CD14-positive monocyte (primary cell): ENCODE measurements at regions not wholly inside any gene's neighbourhood (a gene's known extent, or its start where the extent isn't known, plus 50 kb on each side); places are given as distances from the start of the nearest gene placed in this dataset.
A peak's percentile ranks its signal among the peaks of the same experiment; 100 is the strongest.

ENCODE experiments used
- DNase-seq, 3 donors: peaks; one replicate each; pipeline ENCODE4 v3.0.0-alpha.2; 2011 to 2022
- H2AFZ ChIP-seq: 2 replicates; pipeline ENCODE4 v1.6.0; 2012; ENCODE audit warnings: mild to moderate bottlenecking, low read depth, low read length, inconsistent platforms; ENCODE audit not compliant: insufficient read depth, poor library complexity, severe bottlenecking
- H3K27ac ChIP-seq, 2 donors: 1 replicate in 1 of 2; 2 replicates in 1 of 2; pipeline ENCODE4 v1.5.1; 2012 to 2013; ENCODE audit warnings: low read length in 2 of 2, control low read depth in 1 of 2, inconsistent platforms in 1 of 2, low read depth in 1 of 2, mild to moderate bottlenecking in 1 of 2
- H3K27me3 ChIP-seq, 2 donors: one replicate each; pipeline versions ENCODE4 v1.6.0 to v1.6.1; 2011 to 2013; ENCODE audit warnings: low read length in 2 of 2; ENCODE audit not compliant: control insufficient read depth in 2 of 2, insufficient read depth in 2 of 2
- H3K36me3 ChIP-seq, 2 donors: replicated peaks in 1 of 2; 1 replicate in 1 of 2; 2 replicates in 1 of 2; pipeline versions ENCODE4 v1.5.1 to v1.6.1; 2012 to 2013; ENCODE audit warnings: low read length in 2 of 2, control low read depth in 1 of 2, inconsistent platforms in 1 of 2, mild to moderate bottlenecking in 1 of 2; ENCODE audit not compliant: insufficient read depth in 2 of 2, control insufficient read depth in 1 of 2
- H3K4me1 ChIP-seq, 2 donors: 1 replicate in 1 of 2; 2 replicates in 1 of 2; pipeline versions ENCODE4 v1.5.1 to v1.6.1; 2012 to 2013; ENCODE audit warnings: low read length in 2 of 2, control low read depth in 1 of 2, inconsistent platforms in 1 of 2, mild to moderate bottlenecking in 1 of 2, moderate library complexity in 1 of 2; ENCODE audit not compliant: insufficient read depth in 2 of 2, control insufficient read depth in 1 of 2
- H3K4me2 ChIP-seq: replicated peaks from 2 replicates; pipeline ENCODE3; 2012; ENCODE audit warnings: low read length, moderate library complexity, mild to moderate bottlenecking; ENCODE audit not compliant: poor library complexity, severe bottlenecking; ENCODE audit errors: extremely low read depth
- H3K4me3 ChIP-seq, 3 experiments: fragments of 200-600 bp in 1 of 3; sonication (generic) in 1 of 3; replicated peaks in 1 of 3; 1 replicate in 2 of 3; 2 replicates in 1 of 3; pipeline ENCODE4 v1.5.1; 2011 to 2013; ENCODE audit warnings: low read length in 3 of 3, mild to moderate bottlenecking in 3 of 3, control low read depth in 2 of 3, low read depth in 2 of 3, inconsistent platforms in 1 of 3, moderate library complexity in 1 of 3
- H3K79me2 ChIP-seq: 2 replicates; pipeline ENCODE4 v1.6.0; 2012; ENCODE audit warnings: mild to moderate bottlenecking, control low read depth, inconsistent platforms, low read length, moderate library complexity; ENCODE audit not compliant: insufficient read depth
- H3K9ac ChIP-seq: 2 replicates; pipeline ENCODE4 v1.6.0; 2017; ENCODE audit warnings: low read length, mild to moderate bottlenecking; ENCODE audit not compliant: insufficient read depth, poor library complexity, severe bottlenecking
- H3K9me3 ChIP-seq, 2 donors: replicated peaks in 1 of 2; 1 replicate in 1 of 2; 2 replicates in 1 of 2; pipeline versions ENCODE4 v1.5.1 to v1.6.1; 2012 to 2013; ENCODE audit warnings: low read length in 2 of 2, control low read depth in 1 of 2; ENCODE audit not compliant: control insufficient read depth in 1 of 2, insufficient read depth in 1 of 2
- H4K20me1 ChIP-seq: 2 replicates; pipeline ENCODE4 v1.6.0; 2012; ENCODE audit warnings: mild to moderate bottlenecking, low read length, control low read depth, moderate library complexity; ENCODE audit not compliant: insufficient read depth
- H3K27ac Mint-ChIP-seq, 7 donors: one replicate each; pipeline ENCODE4 v1.8.0; 2020; ENCODE audit warnings: mild to moderate bottlenecking in 7 of 7, mixed read lengths in 7 of 7, moderate library complexity in 6 of 7, inconsistent platforms in 2 of 7
- H3K27me3 Mint-ChIP-seq, 3 donors: one replicate each; pipeline ENCODE4 v1.8.0; 2021 to 2022; ENCODE audit warnings: low read depth in 3 of 3, mild to moderate bottlenecking in 3 of 3, mixed read lengths in 3 of 3, moderate library complexity in 3 of 3, inconsistent platforms in 1 of 3
- H3K36me3 Mint-ChIP-seq, 2 donors: one replicate each; pipeline ENCODE4 v1.8.0; 2020; ENCODE audit warnings: mixed read lengths in 2 of 2, inconsistent platforms in 1 of 2, mild to moderate bottlenecking in 1 of 2
- H3K4me1 Mint-ChIP-seq: one replicate; pipeline ENCODE4 v1.8.0; 2020; ENCODE audit warnings: mild to moderate bottlenecking, mixed read lengths
- H3K4me3 Mint-ChIP-seq, 2 donors: one replicate each; pipeline ENCODE4 v1.8.0; 2020; ENCODE audit warnings: mild to moderate bottlenecking in 2 of 2, mixed read lengths in 2 of 2, moderate library complexity in 1 of 2
- H3K9me3 Mint-ChIP-seq, 7 donors: one replicate each; pipeline ENCODE4 v1.8.0; 2020 to 2022; ENCODE audit warnings: mixed read lengths in 7 of 7, mild to moderate bottlenecking in 6 of 7, moderate library complexity in 6 of 7, inconsistent platforms in 2 of 7
- CTCF ChIP-seq: fragments of 200-600 bp; IDR thresholded peaks from one replicate; pipeline ENCODE4 v1.8.0; 2022; ENCODE audit warnings: antibody characterized with exemption, mild to moderate bottlenecking
- WGBS: methylation state at CpG from one replicate; pipeline ENCODE4 v1.1.5; 2013; ENCODE audit warnings: missing lambda C conversion rate; ENCODE audit not compliant: insufficient coverage; 5-methylcytosine and 5-hydroxymethylcytosine counted together
- intact Hi-C, 2 donors: fragments of 100-400 bp; cut with micrococcal nuclease; formaldehyde crosslinking; loops; one replicate each; pipeline versions ENCODE4 v1.15.0 to v1.15.1; 2023

- no peak overlapping the region for H2AFZ ChIP-seq
- Mint-ChIP-seq H3K9me3 (peaks cover 0 to 7% (median 2%) of the 10 kb centered on the region in 7 donors), H3K36me3 (no peaks in the 10 kb centered on the region), H3K4me3 (no peak overlapping the region), H3K27ac (no peak overlapping the region), H3K27me3 (no peaks in the 10 kb centered on the region), H3K4me1 (peaks cover 2% of the 10 kb centered on the region)
- no peak overlapping the region for H3K4me2 ChIP-seq
- TF ChIP-seq CTCF, result no peak
- no peaks in the 10 kb centered on the region for H3K4me1 ChIP-seq
- H3K4me3 ChIP-seq, result no peak overlapping the region
- H4K20me1 ChIP-seq, result no peaks in the 10 kb centered on the region
- no peaks in the 10 kb centered on the region for H3K27me3 ChIP-seq
- H3K27ac ChIP-seq, result no peak overlapping the region
- no CpG with 5 or more reads among the region's 3 CpGs for WGBS
- no peaks in the 10 kb centered on the region for H3K36me3 ChIP-seq
- intact Hi-C loops, result no loop called here
- no peak for DNase-seq
- no peak overlapping the region for H3K9ac ChIP-seq
- H3K79me2 ChIP-seq, result no peaks in the 10 kb centered on the region
- H3K9me3 ChIP-seq, result peaks cover 0 to 3% of the 10 kb centered on the region in 2 donors
These were observed 249.8 kb upstream of the AKR1E2 start for GRCh38 chr10:4576206-4576605.

GRCh38 chr10:4569151-4569550, 256.9 kb upstream of the AKR1E2 start:
- H3K9me3 Mint-ChIP-seq, result peaks cover 0 to 7% (median 3%) of the 10 kb centered on the region in 7 donors
- Histone ChIP-seq H3K27me3 (no peaks in the 10 kb centered on the region), H3K79me2 (no peaks in the 10 kb centered on the region), H3K27ac (no peak overlapping the region), H3K9me3 (peaks cover 0 to 3% of the 10 kb centered on the region in 2 donors), H4K20me1 (no peaks in the 10 kb centered on the region), H3K36me3 (no peaks in the 10 kb centered on the region), H3K9ac (no peak overlapping the region), H2AFZ (no peak overlapping the region), H3K4me3 (no peak overlapping the region), H3K4me1 (no peaks in the 10 kb centered on the region), H3K4me2 (no peak overlapping the region)
- H3K4me3 Mint-ChIP-seq, result peak overlapping the region in 1 of 2 donors; percentile 68
- DNase-seq, result no peak
- peak overlapping the region in 1 of 7 donors; percentile 33 for H3K27ac Mint-ChIP-seq
- no peak for TF ChIP-seq CTCF
- peaks cover 8% of the 10 kb centered on the region for H3K4me1 Mint-ChIP-seq
- intact Hi-C loops, result no loop called here
- H3K36me3 Mint-ChIP-seq, result no peaks in the 10 kb centered on the region
- WGBS, result 58% methylated on average over 3 of the region's 3 CpGs
- peaks cover 0 to 2% (median 2%) of the 10 kb centered on the region in 3 donors for H3K27me3 Mint-ChIP-seq
